Panc1 (cell line): ENCODE measurements at regions not wholly inside any gene's neighbourhood (a gene's known extent, or its start where the extent isn't known, plus 50 kb on each side); places are given as distances from the start of the nearest gene placed in this dataset.

ENCODE experiments used
- POLR2AphosphoS5 ChIP-seq: IDR thresholded peaks from 2 replicates; pipeline ENCODE4 v1.6.1; 2012; ENCODE audit warnings: mild to moderate bottlenecking, low read depth, low read length, moderate library complexity
- REST ChIP-seq, 2 experiments: IDR thresholded peaks; 2 replicates each; pipeline ENCODE4 v1.6.1; 2011 to 2012; ENCODE audit warnings: low read depth in 2 of 2, control low read depth in 1 of 2, low read length in 1 of 2, mild to moderate bottlenecking in 1 of 2, moderate library complexity in 1 of 2; ENCODE audit not compliant: insufficient read depth in 1 of 2
- SIN3A ChIP-seq: IDR thresholded peaks from 2 replicates; pipeline ENCODE4 v1.6.1; 2012; ENCODE audit warnings: low read depth, mild to moderate bottlenecking, low read length, moderate library complexity, borderline replicate concordance; ENCODE audit not compliant: insufficient read depth
- TCF7L2 ChIP-seq: IDR thresholded peaks from 2 replicates; pipeline ENCODE4 v1.6.1; 2011; ENCODE audit warnings: mild to moderate bottlenecking, low read depth, low read length, inconsistent platforms
- TF ChIP-seq, protein P1 (sequence below): fragments of 450-650 bp; IDR thresholded peaks from 2 replicates; pipeline ENCODE4 v1.5.1; 2017; ENCODE audit warnings: mild to moderate bottlenecking

GRCh38 chr5:167902298-167902697, 389.1 kb upstream of the WWC1 start:
- TF ChIP-seq, protein P1, sequence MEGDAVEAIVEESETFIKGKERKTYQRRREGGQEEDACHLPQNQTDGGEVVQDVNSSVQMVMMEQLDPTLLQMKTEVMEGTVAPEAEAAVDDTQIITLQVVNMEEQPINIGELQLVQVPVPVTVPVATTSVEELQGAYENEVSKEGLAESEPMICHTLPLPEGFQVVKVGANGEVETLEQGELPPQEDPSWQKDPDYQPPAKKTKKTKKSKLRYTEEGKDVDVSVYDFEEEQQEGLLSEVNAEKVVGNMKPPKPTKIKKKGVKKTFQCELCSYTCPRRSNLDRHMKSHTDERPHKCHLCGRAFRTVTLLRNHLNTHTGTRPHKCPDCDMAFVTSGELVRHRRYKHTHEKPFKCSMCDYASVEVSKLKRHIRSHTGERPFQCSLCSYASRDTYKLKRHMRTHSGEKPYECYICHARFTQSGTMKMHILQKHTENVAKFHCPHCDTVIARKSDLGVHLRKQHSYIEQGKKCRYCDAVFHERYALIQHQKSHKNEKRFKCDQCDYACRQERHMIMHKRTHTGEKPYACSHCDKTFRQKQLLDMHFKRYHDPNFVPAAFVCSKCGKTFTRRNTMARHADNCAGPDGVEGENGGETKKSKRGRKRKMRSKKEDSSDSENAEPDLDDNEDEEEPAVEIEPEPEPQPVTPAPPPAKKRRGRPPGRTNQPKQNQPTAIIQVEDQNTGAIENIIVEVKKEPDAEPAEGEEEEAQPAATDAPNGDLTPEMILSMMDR = no peak
- no peak for TF ChIP-seq TCF7L2
- no peak for TF ChIP-seq REST (IDR thresholded peaks at IDR 0.05; ENCODE audit: insufficient read depth in 1 of 2, low read depth in 2 of 2, low read length in 1 of 2)
- TF ChIP-seq POLR2AphosphoS5 = no peak
- TF ChIP-seq SIN3A = no peak
